SH-SY5Y (cell line): ENCODE measurements at regions not wholly inside any gene's neighbourhood (a gene's known extent, or its start where the extent isn't known, plus 50 kb on each side); places are given as distances from the start of the nearest gene placed in this dataset.

ENCODE experiments used
- GATA2 ChIP-seq: IDR thresholded peaks from 2 replicates; pipeline ENCODE4 v1.6.1; 2011; ENCODE audit warnings: mild to moderate bottlenecking, low read depth, low read length
- GATA3 ChIP-seq: IDR thresholded peaks from 2 replicates; pipeline ENCODE4 v1.6.1; 2011; ENCODE audit warnings: low read depth, mild to moderate bottlenecking, low read length, moderate library complexity

DNA sequence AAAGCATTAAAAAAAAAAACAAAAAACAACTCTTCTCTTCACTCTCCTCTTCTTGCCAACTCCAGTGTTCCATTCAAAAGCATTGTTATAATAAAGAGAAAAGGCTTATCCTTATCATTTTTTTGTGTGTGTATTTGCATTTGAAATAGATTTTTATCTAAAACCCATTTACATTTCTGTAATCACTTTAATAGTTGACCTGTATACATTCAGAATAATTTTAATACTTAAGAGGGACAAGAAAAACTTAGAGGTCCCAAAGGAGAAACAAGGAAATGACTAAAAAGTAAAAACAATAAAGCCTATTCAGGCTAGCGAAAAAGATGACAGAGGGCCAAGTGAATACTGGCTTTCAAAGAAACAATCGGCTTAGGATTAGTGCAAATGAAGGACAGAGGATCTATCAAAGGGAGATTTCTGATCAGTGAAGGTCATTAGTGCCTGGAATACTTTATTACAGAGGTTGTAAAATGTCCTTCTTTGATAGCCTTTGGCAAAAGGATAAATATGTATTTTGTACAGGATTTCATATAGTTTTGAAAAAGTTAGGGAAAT, 808.3 kb downstream of the RPA4 start:
- no peak for TF ChIP-seq GATA2
- no peak for TF ChIP-seq GATA3
